ENCODE measurements at regions not wholly inside any gene's neighbourhood (a gene's known extent, or its start where the extent isn't known, plus 50 kb on each side); places are given as distances from the start of the nearest gene placed in this dataset.

DNA sequence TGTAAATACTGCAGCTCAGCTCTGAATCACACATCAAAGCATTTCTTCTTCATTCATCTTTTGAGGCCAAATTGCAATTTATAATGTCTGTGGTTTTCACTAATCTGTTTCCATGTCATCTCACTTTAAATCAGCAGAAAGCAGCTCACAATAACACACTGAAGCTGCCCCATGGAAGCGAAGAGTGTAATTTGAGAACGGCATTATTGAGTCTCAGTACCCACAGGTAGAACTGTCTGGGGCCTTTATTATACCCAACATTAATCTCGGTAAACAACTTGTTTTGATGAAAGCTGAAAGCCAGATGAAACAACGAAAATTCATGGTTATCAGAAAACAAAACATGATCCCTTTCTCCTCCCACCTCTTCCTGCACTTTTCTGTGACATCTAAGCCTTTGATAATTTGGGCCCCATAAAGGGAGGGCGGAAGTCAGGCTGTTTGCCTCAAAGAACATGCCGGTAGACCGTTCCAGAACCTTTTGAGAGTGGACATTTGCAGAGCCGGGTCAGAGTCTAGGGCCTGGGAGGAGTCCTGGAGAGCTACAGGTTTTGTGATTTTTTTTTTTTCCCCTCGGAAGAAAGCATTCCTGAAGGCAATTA, 68.2 kb upstream of the SESN3 start:
- DNase-seq = peak in 1 of 2 donors; percentile 13

DNA sequence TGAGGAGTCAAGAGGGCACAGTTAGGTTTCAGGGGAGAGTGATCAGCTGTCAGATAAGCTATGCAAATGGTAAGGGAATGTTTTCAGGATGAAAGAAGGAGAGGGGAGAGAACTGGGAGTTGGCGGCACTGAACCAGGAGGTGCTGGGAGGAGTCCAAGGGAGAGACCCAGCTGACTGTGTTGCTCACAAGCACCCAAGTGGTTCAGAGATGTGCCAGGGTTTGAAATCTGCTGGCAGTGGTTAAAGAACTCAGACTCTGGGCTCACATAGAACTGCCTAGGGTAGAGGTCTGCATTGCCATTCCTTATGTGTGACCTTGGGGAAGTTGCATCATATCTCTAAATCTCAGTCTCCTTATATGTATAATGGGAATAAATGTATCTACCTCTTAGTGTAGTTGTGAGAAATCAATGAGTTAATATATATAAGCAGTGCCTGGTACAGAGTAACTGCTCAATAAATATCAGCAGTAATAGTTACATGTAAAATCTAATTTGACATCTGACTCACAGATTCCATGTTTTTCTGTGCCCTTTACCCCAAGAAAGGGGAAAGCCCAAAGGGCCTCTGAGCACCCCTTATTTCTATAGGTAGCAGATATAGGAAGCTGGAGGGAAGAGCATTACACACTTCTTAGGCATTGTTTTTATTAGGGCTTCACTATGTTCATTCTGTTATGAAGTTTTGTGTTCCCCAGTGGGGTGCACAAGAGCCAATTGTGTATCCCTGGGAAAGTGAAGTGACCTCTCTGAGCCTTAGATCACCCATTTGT, 66.9 kb upstream of the SESN3 start:
- no peak for DNase-seq

DNA sequence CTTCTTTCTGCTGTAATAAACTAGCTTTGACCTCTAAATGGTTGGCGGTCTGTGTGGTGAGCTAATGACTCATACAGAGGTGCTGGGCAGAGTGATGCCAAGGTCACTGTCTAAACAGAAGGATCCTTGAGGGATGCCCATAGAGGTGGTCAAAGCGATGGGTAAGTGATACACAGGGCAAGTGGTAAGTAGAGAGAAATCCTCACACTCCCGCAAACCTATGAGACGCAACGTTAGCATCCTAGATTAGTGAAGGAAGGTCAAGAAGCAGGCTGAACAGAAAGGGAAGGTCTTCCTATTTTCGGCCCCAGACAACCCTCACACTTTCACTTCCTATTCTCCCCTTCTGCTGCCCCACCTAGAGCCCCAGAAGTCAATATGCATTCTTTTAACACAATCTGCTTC, 65.6 kb upstream of the SESN3 start:
- DNase-seq = peak in 1 of 2 donors; percentile 22

DNA sequence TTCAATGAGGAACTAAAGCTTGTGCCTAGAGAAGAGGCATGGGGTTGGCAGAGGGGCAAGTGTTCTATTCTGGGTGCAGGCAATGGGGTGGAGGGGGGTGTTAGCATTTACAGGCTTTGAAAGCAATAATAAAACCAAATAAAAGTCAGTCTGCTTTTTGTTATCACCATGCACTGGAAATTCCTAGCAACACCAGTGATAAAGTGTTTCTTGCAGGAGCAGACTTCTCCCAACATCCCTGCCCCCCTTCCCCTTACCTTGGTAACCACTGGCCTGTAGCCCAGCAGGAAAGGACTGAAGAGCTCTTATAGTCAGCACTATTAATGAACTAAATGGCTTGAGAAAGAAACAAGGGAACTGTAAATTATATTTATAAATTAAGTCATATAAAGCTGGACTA, 65.2 kb upstream of the SESN3 start:
- no peak for DNase-seq

DNA sequence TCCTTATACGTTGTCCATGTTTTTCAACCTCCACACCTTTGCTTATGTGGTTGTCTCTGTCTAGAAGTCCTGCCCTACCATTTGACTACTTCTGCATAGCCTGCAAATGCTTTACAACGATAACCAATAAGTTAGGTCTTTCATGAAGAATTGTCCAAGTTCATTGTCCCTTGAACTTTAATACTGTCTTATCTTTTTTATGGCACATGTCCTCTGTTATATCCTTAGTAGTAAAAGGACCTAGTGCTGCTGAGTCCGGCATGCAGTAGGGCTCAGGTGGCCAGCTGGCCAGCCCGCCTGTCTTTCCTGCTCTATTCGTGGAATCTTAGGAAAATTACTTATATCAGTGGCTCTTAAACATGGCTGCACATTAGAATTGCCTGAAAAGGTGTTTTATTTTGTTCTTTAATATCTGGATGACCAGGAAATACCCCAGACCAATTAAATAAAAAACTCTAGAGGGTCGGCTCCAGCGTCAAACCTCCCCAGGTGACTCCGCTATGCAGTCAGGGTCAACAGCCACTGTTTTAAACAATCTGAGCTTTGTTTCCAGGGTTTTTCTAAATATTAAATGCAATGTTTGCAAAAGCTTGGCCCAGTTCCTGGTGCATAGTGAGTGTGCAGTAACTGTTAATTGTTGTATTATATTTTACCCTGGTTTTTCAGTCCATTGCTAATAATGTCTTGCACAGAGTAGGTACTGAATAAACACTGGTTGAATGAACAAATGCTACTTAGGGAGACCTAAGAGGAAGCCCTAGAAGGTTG, 64.6 kb upstream of the SESN3 start:
- no peak for DNase-seq

DNA sequence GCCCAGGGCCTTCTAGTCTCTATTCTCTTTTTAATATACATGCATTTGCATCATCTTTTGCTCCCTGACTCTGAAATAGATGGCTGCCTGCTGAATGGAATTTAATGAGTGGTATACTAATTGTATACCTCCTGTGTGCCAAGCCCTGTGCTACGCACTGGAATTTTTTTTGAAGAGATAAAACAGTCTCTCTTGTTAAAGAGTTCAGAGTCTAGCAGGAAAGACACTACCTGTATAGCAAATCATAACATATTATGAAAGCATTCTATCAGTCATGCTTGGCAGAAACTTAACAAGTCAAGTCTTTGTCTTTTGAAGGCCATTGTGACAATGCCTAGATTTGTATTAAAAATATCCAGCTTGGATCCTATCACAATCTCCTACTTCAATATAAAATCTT, 63.7 kb upstream of the SESN3 start:
- no peak for DNase-seq

DNA sequence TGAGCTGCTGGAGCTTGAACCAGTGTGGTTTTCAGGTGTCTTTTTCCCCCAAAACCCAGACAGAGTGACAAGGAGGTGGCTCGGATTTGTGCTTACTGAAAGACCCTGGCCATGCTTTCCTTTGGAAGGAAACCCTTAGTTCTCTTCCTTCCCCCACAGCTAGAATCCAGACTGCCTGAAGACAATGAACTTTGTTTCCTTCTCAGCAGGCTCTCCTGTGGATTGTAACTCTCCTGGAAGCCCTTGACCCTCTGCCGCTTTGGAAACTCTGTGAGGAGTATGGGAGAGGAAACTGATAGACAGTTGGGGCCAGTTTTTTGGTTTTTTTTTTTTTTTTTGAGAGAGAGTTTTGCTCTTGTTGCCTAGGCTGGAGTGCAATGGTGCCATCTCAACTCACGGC, 62.1 kb upstream of the SESN3 start:
- no peak for DNase-seq

DNA sequence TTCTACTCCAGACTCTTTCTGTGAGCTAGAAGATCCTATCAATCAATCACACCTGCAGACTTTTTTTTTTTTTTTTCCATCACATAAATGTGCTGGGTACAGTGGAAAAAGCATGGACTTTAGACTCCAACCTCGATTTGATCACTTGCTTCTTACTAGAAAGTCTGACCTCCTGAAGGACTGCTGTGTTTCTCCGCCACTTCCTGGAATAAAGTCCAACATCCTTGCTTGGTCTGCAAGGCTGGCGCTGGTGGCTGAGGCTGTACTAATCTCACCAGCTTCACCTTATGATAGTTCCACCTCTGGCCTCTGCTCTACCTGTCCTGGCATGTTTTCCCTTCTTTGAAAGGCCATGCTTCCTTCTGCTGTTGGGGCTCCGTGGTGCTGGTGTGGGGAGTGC, 60.9 kb upstream of the SESN3 start:
- no peak for DNase-seq

DNA sequence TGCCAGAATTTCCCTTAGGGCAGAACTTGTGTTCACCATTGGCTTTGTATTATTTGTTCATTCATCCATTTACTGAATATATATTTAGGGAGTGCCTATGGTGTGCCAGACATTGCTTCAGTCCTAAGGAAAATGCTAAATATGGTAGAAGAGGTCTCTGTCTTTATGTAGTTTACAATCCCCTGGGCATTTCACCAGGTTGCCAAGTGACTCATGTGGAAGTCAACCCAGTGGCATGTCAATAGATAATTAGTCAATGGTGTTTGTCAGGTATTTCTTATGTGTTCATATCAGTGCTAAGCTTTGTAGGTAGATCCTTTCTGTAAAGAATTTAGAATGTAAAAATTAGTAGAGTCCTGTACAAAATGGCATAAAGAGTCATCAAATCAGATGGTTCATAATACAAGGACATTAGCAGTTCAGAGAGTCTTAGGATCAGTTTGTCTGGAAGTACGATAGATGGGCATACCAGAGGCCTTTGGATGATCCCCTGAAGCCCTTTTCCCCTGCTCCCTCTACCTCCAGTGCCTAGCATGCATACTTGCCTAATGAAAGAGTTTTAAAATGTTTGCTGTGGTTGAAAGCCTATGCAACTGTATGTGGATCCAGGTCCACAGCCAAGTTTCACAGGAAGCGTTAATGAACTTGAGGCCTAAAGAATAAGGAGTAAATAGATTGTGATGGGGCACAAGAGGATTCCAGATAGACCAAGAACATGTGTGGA, 58.5 kb upstream of the SESN3 start:
- no peak for DNase-seq

DNA sequence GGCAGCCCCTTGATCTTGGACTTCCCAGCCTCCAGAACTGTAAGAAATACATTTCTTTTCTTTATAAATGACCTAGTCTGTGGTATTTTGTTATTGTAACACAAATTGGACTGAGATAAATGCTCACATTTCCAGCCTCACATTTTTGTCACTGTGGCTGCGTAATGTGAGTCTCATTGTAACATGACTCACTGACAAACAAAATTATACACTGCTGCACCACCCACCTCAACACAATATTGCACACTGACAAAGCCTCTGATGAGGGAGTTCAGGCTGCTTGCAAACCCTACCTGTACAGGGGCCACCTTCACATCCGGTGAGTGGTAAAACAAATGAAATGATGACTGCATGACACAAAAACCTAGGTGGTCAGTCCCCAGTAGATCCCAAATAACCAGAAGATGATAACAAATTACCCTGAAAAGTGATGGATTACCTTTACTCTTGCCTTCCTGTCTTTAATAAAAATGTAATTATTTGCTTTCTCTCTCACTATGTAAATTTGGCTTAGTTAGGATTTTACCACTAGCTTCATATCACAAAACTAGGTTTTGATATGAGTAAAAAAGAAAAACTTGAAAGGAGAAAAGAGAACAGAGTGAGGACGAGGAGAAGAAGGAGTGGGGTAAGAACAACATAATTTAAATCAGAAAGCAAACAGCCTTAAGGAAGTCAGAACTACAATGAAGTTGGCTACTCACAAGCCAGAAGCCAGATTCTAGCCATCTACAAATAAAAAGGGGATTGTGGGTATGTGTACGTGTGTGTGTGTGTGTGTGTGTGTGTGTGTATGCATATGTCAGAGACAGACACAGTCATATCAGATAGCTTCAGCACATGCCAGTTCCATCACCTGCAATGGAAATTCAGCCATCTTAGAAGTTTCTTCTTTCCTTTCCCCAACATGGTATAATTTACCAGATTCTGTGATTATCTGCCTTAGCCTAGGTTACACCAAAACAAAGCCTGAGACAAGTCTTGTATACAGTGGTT, 53.4 kb upstream of the SESN3 start:
- DNase-seq = no peak

DNA sequence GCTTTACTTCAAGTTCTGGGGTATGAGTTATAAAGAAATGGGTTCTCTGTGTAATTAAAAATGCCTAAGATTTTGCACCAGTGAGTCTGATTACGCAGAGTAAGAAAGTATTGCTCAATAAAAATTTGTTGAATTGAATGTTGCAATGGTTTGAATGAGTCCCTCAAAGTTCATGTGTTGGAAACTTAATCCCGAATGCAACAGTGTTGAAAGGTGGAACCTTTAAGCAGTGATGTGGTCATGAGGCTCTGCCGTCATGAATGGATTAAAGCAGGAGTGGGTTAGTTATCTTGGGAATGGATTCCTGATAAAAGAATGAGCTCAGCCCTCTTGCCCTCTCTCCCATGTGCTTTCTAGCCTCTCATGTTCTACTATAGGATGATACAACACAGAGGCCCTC, 52.6 kb upstream of the SESN3 start:
- DNase-seq = no peak

DNA sequence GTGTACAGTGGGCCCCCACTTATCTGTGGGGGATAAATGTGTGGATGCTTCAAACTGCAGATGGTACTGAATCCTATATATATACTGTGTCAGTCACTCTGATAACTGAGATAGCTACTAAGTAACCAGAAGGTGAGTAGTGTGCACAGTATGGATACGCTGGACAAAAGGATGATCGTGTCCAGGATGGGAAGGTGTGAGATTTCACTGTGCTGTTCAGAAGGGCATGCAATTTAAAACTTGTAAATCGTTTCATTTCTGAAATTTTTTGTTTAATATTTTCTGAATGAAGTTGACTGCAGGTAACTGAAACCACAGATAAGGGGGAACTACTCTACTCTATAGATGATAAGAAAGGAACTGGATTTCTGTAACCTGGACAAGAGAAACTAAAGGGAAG, 52.1 kb upstream of the SESN3 start:
- no peak for DNase-seq

DNA sequence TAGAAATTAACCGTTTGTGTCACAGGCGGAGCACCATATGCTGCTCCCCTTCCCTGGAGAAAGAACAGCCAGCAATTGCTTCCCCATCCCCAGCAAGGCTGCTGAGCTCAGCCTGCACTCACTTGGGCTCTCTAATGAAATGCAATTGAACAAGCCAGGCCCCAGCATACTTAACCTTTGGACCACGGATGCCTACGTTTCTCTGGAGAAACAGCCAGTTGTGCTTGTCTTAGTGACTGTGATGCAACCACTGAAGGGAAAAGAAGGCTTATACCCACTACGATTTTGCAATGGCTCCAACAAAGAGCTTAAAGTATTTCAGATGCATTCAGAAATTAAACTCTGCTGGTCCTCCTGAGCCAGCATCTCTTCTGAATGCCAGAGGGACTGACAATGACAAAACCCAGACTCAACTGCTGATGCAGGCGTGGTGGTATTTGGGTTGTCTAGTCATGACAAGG, 51.3 kb upstream of the SESN3 start:
- no peak for DNase-seq

Data from CD4-positive, alpha-beta T cell treated with Interferon alpha-2 for 1 hour (primary cell).